DND-41 (cell line): ENCODE measurements at regions not wholly inside any gene's neighbourhood (a gene's known extent, or its start where the extent isn't known, plus 50 kb on each side); places are given as distances from the start of the nearest gene placed in this dataset.
"Not testable (repeated sequence)": the region's sequence is repeated elsewhere in the genome, so short reads cannot be mapped to it uniquely, and the experiment has no call there.

Experiments used
- ATAC-seq: fragments of 200-7000 bp; cut with Tn5 transposase; 3 replicates; pipeline ENCODE4 v1.9.1; 2021; ENCODE audit warnings: low read depth; ENCODE audit not compliant: insufficient read depth
- DNase-seq: peaks from one replicate; pipeline ENCODE4 v3.0.0-alpha.2; 2020
- H2AFZ ChIP-seq: 2 replicates; pipeline ENCODE4 v1.6.0; 2012; ENCODE audit warnings: low read depth, low read length
- H3K27ac ChIP-seq: 2 replicates; pipeline ENCODE4 v1.5.1; 2012; ENCODE audit warnings: low read length, inconsistent platforms
- H3K27me3 ChIP-seq: fragments of 200-600 bp; sonication (generic); 2 replicates; pipeline ENCODE4 v1.6.0; 2012; ENCODE audit warnings: low read length, mild to moderate bottlenecking, inconsistent platforms; ENCODE audit not compliant: insufficient read depth, poor library complexity
- H3K36me3 ChIP-seq: 2 replicates; pipeline ENCODE4 v1.5.1; 2012; ENCODE audit warnings: low read length, inconsistent platforms; ENCODE audit not compliant: insufficient read depth
- H3K4me1 ChIP-seq: 2 replicates; pipeline ENCODE4 v1.5.1; 2012; ENCODE audit warnings: mild to moderate bottlenecking, low read length; ENCODE audit not compliant: insufficient read depth
- H3K4me2 ChIP-seq: 2 replicates; pipeline ENCODE4 v1.6.0; 2012; ENCODE audit warnings: mild to moderate bottlenecking, moderate library complexity, low read length, inconsistent platforms; ENCODE audit not compliant: insufficient read depth
- H3K4me3 ChIP-seq, 2 experiments: fragments of 200-600 bp in 1 of 2; shearing (Covaris generic) in 1 of 2; 2 replicates each; pipeline ENCODE4 v1.5.1; 2012 to 2016; ENCODE audit warnings: inconsistent platforms in 2 of 2, low read length in 2 of 2, mild to moderate bottlenecking in 2 of 2, low read depth in 1 of 2, moderate library complexity in 1 of 2
- H3K79me2 ChIP-seq: 2 replicates; pipeline ENCODE4 v1.6.0; 2012; ENCODE audit warnings: low read length, inconsistent platforms; ENCODE audit not compliant: insufficient read depth
- H3K9ac ChIP-seq: 2 replicates; pipeline ENCODE4 v1.6.0; 2012; ENCODE audit warnings: low read depth, mild to moderate bottlenecking, inconsistent platforms, low read length, moderate library complexity
- H3K9me3 ChIP-seq: 2 replicates; pipeline ENCODE4 v1.5.1; 2012; ENCODE audit warnings: low read length, moderate library complexity, mild to moderate bottlenecking, inconsistent platforms; ENCODE audit not compliant: insufficient read depth, severe bottlenecking
- H4K20me1 ChIP-seq: 2 replicates; pipeline ENCODE4 v1.6.0; 2012; ENCODE audit warnings: low read length; ENCODE audit not compliant: insufficient read depth
- EZH2 ChIP-seq: IDR thresholded peaks from 3 replicates; pipeline ENCODE4 v1.6.1; 2012; ENCODE audit warnings: borderline replicate concordance, low read depth, mild to moderate bottlenecking, moderate library complexity, low read length, inconsistent platforms; ENCODE audit not compliant: severe bottlenecking
- TF ChIP-seq, protein P1 (sequence below): IDR thresholded peaks from 2 replicates; pipeline ENCODE4 v1.5.1; 2012; ENCODE audit warnings: borderline replicate concordance, low read length, moderate library complexity, mild to moderate bottlenecking; ENCODE audit not compliant: poor library complexity, severe bottlenecking; ENCODE audit errors: extremely low read depth

DNA sequence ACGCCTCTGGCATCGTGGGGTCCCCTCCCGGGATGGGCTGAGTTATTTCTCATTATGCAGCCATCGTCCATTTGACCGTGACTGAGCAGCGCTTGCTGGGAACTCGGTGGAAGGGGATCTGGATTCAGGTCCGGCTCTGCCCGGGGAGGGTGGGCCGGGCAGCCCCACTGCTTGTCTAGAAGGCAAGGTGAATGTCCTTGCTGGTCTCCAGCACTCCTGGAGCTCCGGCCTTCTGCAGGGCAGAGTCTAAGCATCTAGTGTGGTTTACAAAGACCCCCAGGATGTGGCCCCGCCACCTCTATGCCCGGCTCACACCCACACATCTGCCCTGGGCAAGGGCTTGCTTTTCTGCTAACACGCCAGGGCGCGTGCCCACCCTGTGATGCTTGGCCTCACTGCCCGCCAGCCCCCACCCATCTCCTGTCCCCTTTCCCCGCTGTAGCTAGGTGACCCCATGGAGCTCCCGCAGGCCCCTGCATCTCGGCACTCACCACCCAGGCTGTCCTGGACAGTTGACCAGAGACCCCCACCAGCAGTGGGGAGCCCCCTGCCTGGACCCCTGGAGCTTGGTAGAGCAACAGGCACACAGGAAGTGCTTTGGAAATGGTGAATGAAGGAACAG is 151.0 kb upstream of the CHST15 start:
- Histone ChIP-seq H3K27ac (no peak overlapping the region), H2AFZ (no peak overlapping the region), H3K4me1 (no peaks in the 10 kb centered on the region), H3K4me3 (no peak overlapping the region), H3K4me2 (no peak overlapping the region), H3K27me3 (no peaks in the 10 kb centered on the region), H3K36me3 (no peaks in the 10 kb centered on the region), H3K79me2 (no peaks in the 10 kb centered on the region), H3K9ac (no peak overlapping the region), H4K20me1 (no peaks in the 10 kb centered on the region), H3K9me3 (no peaks in the 10 kb centered on the region)
- no peak for ATAC-seq
- no peak for TF ChIP-seq EZH2
- TF ChIP-seq, protein P1, sequence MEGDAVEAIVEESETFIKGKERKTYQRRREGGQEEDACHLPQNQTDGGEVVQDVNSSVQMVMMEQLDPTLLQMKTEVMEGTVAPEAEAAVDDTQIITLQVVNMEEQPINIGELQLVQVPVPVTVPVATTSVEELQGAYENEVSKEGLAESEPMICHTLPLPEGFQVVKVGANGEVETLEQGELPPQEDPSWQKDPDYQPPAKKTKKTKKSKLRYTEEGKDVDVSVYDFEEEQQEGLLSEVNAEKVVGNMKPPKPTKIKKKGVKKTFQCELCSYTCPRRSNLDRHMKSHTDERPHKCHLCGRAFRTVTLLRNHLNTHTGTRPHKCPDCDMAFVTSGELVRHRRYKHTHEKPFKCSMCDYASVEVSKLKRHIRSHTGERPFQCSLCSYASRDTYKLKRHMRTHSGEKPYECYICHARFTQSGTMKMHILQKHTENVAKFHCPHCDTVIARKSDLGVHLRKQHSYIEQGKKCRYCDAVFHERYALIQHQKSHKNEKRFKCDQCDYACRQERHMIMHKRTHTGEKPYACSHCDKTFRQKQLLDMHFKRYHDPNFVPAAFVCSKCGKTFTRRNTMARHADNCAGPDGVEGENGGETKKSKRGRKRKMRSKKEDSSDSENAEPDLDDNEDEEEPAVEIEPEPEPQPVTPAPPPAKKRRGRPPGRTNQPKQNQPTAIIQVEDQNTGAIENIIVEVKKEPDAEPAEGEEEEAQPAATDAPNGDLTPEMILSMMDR, result no peak
- DNase-seq, result no peak

DNA sequence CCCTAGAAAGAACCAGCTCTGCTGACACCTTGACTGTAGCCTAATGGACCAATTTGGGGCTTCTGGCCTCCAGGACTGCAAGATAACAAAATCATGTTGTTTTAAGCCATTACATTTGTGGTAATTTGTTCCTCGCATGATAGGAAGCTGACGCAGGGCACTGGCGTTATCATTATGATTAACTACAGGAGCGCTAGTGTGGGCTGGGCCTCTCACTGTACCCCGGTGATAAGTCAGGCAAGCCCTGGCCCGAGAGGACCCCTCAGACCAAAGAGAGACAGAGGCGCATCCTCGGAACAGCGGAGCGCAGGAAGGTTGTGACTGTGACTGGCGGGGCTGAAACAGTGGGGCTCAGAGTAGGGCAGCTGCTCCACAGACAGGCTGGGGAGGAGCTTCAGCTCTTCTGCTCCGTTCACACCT is 150.3 kb upstream of the CHST15 start:
- Histone ChIP-seq H3K27me3 (no peaks in the 10 kb centered on the region), H3K4me1 (no peaks in the 10 kb centered on the region), H3K79me2 (no peaks in the 10 kb centered on the region), H3K9me3 (no peaks in the 10 kb centered on the region), H4K20me1 (no peaks in the 10 kb centered on the region), H3K4me2 (no peak overlapping the region), H3K36me3 (no peaks in the 10 kb centered on the region), H3K27ac (no peak overlapping the region), H3K9ac (no peak overlapping the region), H2AFZ (no peak overlapping the region), H3K4me3 (no peak overlapping the region)
- ATAC-seq (no peak), DNase-seq (no peak)
- TF ChIP-seq, protein P1, result no peak
- no peak for TF ChIP-seq EZH2

DNA sequence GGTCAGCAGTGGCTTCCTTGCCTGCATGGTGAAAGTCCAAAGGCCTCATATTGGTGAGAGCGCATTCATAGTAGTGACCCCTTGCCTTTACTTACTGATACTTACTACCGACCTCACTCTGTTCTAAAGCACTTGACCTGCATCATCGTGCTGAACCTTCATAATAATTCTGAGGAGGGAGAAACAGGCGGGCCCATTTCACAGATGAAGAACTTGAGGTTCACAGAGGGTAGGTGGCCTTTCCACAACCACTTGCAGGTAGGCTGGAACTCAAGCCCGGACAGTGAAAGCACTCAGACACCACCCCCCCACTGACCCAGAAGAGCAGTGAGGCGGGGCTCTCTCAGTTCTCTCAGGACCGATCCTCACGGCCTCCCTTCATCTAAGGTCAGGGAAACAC is 149.4 kb upstream of the CHST15 start:
- Histone ChIP-seq H2AFZ (no peak overlapping the region), H3K79me2 (no peaks in the 10 kb centered on the region), H3K9ac (no peak overlapping the region), H3K4me1 (no peaks in the 10 kb centered on the region), H3K36me3 (no peaks in the 10 kb centered on the region), H3K27me3 (no peaks in the 10 kb centered on the region), H3K4me2 (no peak overlapping the region), H3K27ac (no peak overlapping the region), H3K9me3 (no peaks in the 10 kb centered on the region), H4K20me1 (no peaks in the 10 kb centered on the region), H3K4me3 (no peak overlapping the region)
- TF ChIP-seq EZH2, result no peak
- DNase-seq (no peak), ATAC-seq (no peak)

DNA sequence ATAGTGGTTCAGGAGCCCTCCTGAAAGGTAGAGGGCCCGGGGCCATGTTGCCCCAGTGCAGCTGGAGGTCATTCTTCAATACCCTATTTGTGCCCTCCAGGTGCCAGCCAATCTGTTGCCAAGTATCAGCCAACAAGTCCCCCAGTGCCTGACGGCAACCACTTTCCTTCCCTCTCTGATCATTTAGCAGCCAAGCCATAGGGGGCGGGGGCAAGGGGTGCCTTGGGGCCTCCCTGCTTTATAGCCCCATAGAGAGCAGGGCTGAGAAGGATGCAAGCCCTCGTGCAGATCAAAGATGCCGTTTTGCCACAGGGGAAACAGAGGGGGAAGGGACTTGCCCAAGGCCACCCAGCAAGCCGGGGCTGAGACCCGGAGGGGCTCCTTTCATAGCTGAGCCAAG is 149.0 kb upstream of the CHST15 start:
- no peaks in the 10 kb centered on the region for H3K79me2 ChIP-seq
- H3K27ac ChIP-seq, result no peak overlapping the region
- DNase-seq, result no peak
- H3K27me3 ChIP-seq, result no peaks in the 10 kb centered on the region
- H3K36me3 ChIP-seq, result no peaks in the 10 kb centered on the region
- no peak overlapping the region for H3K9ac ChIP-seq
- no peaks in the 10 kb centered on the region for H3K4me1 ChIP-seq
- H2AFZ ChIP-seq, result no peak overlapping the region
- H3K9me3 ChIP-seq, result no peaks in the 10 kb centered on the region
- no peak overlapping the region for H3K4me3 ChIP-seq
- TF ChIP-seq, protein P1, result no peak
- no peak for TF ChIP-seq EZH2
- no peaks in the 10 kb centered on the region for H4K20me1 ChIP-seq
- no peak for ATAC-seq
- no peak overlapping the region for H3K4me2 ChIP-seq

DNA sequence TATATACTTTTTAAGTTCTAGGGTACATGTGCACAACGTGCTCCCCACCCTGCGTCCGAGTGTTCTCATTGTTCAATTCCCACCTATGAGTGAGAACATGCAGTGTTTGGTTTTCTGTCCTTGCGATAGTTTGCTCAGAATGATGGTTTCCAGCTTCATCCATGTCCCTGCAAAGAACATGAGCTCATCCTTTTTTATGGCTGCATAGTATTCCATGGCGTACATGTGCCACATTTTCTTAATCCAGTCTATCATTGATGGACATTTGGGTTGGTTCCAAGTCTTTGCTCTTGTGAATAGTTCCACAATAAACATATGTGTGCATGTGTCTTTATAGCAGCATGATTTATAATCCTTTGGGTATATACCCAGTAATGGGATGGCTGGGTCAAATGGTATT is 148.1 kb upstream of the CHST15 start:
- H2AFZ ChIP-seq, H3K27ac ChIP-seq, H3K79me2 ChIP-seq, H3K4me1 ChIP-seq, H4K20me1 ChIP-seq, H3K9me3 ChIP-seq, H3K4me2 ChIP-seq, H3K36me3 ChIP-seq, H3K9ac ChIP-seq, H3K27me3 ChIP-seq, ATAC-seq, H3K4me3 ChIP-seq, DNase-seq: not testable (repeated sequence)
